Ectodermal cell (in vitro differentiated cells): ENCODE measurements at regions not wholly inside any gene's neighbourhood (a gene's known extent, or its start where the extent isn't known, plus 50 kb on each side); places are given as distances from the start of the nearest gene placed in this dataset.

Experiments used
- H3K27ac ChIP-seq: 2 replicates; pipeline ENCODE4 v1.7.0; 2013; ENCODE audit warnings: mild to moderate bottlenecking, low read depth, low read length; ENCODE audit not compliant: insufficient read depth, poor library complexity, severe bottlenecking
- H3K27me3 ChIP-seq: 2 replicates; pipeline ENCODE4 v1.7.0; 2013; ENCODE audit warnings: mild to moderate bottlenecking, low read length; ENCODE audit not compliant: insufficient read depth, control insufficient read depth, poor library complexity, severe bottlenecking
- H3K36me3 ChIP-seq: one replicate; pipeline ENCODE4 v1.7.0; 2013; ENCODE audit warnings: low read length; ENCODE audit not compliant: control insufficient read depth, insufficient read depth
- H3K4me1 ChIP-seq: one replicate; pipeline ENCODE4 v1.7.0; 2013; ENCODE audit warnings: low read length; ENCODE audit not compliant: control insufficient read depth, insufficient read depth
- H3K4me3 ChIP-seq: 2 replicates; pipeline ENCODE4 v1.7.0; 2013; ENCODE audit warnings: low read depth, low read length, control low read depth; ENCODE audit not compliant: insufficient read depth
- H3K9me3 ChIP-seq: 2 replicates; pipeline ENCODE4 v1.7.0; 2013; ENCODE audit warnings: mild to moderate bottlenecking, low read length, moderate library complexity; ENCODE audit not compliant: control insufficient read depth
- WGBS, 2 experiments: methylation state at CpG; one replicate each; pipeline ENCODE4 v1.1.7; 2013; ENCODE audit warnings: missing lambda C conversion rate in 2 of 2; 5-methylcytosine and 5-hydroxymethylcytosine counted together

- Histone ChIP-seq H3K4me1 (peaks cover 18% of the 10 kb centered on the region), H3K4me3 (no peak overlapping the region), H3K27me3 (no peaks in the 10 kb centered on the region), H3K9me3 (no peaks in the 10 kb centered on the region), H3K27ac (no peak overlapping the region), H3K36me3 (no peaks in the 10 kb centered on the region)
- WGBS, 2 experiments, result 95 to 96% methylated on average over 7 of the region's 7 CpGs
These were observed 259.9 kb downstream of the FOXD2 start for GRCh38 chr1:47697616-47698335.

- Histone ChIP-seq H3K4me1 (peaks cover 9% of the 10 kb centered on the region), H3K4me3 (no peak overlapping the region), H3K27ac (no peak overlapping the region), H3K36me3 (no peaks in the 10 kb centered on the region), H3K9me3 (no peaks in the 10 kb centered on the region), H3K27me3 (no peaks in the 10 kb centered on the region)
- WGBS, 2 experiments, result 86 to 93% methylated on average over 4 to 5 of the region's 5 CpGs
These were observed 261.8 kb downstream of the FOXD2 start for GRCh38 chr1:47699492-47700235.

GRCh38 chr1:47701283-47701682 is 263.4 kb downstream of the FOXD2 start:
- Histone ChIP-seq H3K4me1 (peaks cover 9% of the 10 kb centered on the region), H3K27me3 (peaks cover 8% of the 10 kb centered on the region), H3K36me3 (no peaks in the 10 kb centered on the region), H3K4me3 (no peak overlapping the region), H3K9me3 (no peaks in the 10 kb centered on the region), H3K27ac (no peak overlapping the region)
- 86 to 92% methylated on average over 2 of the region's 2 CpGs for WGBS, 2 experiments

- H3K27me3 ChIP-seq, result peaks cover 13% of the 10 kb centered on the region
These were observed 264.1 kb downstream of the FOXD2 start for GRCh38 chr1:47701741-47702515.

GRCh38 chr1:47703156-47703825 is 265.4 kb downstream of the FOXD2 start:
- Histone ChIP-seq H3K27ac (no peak overlapping the region), H3K4me1 (peaks cover 3% of the 10 kb centered on the region), H3K9me3 (no peaks in the 10 kb centered on the region), H3K4me3 (no peak overlapping the region), H3K36me3 (no peaks in the 10 kb centered on the region), H3K27me3 (peaks cover 27% of the 10 kb centered on the region)
- 81 to 84% methylated on average over 9 of the region's 9 CpGs for WGBS, 2 experiments

More at GRCh38 chr1:47701741-47702515, 264.1 kb downstream of the FOXD2 start:
- Histone ChIP-seq H3K36me3 (no peaks in the 10 kb centered on the region), H3K9me3 (no peaks in the 10 kb centered on the region), H3K27ac (no peak overlapping the region), H3K4me3 (no peak overlapping the region), H3K4me1 (peaks cover 3% of the 10 kb centered on the region)
- 91 to 94% methylated on average over 9 of the region's 9 CpGs for WGBS, 2 experiments

GRCh38 chr1:47703981-47704596 is 266.2 kb downstream of the FOXD2 start:
- Histone ChIP-seq H3K4me1 (peaks cover 9% of the 10 kb centered on the region), H3K36me3 (no peaks in the 10 kb centered on the region), H3K9me3 (no peaks in the 10 kb centered on the region), H3K4me3 (no peak overlapping the region), H3K27me3 (peaks cover 35% of the 10 kb centered on the region), H3K27ac (no peak overlapping the region)
- 84 to 87% methylated on average over 8 of the region's 8 CpGs for WGBS, 2 experiments

GRCh38 chr1:47705517-47706130 is 267.8 kb downstream of the FOXD2 start:
- H3K36me3 ChIP-seq, result no peaks in the 10 kb centered on the region
- WGBS, 2 experiments, result 81 to 87% methylated on average over 6 of the region's 6 CpGs
- H3K9me3 ChIP-seq, result no peaks in the 10 kb centered on the region
- peaks cover 13% of the 10 kb centered on the region for H3K4me1 ChIP-seq
- H3K27me3 ChIP-seq, result peaks cover 50% of the 10 kb centered on the region
- no peak overlapping the region for H3K4me3 ChIP-seq
- no peak overlapping the region for H3K27ac ChIP-seq

- Histone ChIP-seq H3K9me3 (no peaks in the 10 kb centered on the region), H3K27me3 (peaks cover 69% of the 10 kb centered on the region), H3K4me3 (no peak overlapping the region), H3K27ac (no peak overlapping the region), H3K4me1 (peaks cover 13% of the 10 kb centered on the region), H3K36me3 (no peaks in the 10 kb centered on the region)
- WGBS, 2 experiments, result 48 to 52% methylated on average over 6 of the region's 6 CpGs
These were observed 269.7 kb downstream of the FOXD2 start for GRCh38 chr1:47707503-47707902.

- Histone ChIP-seq H3K9me3 (no peaks in the 10 kb centered on the region), H3K27me3 (peaks cover 75% of the 10 kb centered on the region), H3K4me3 (no peak overlapping the region), H3K4me1 (peaks cover 13% of the 10 kb centered on the region), H3K27ac (no peak overlapping the region), H3K36me3 (no peaks in the 10 kb centered on the region)
- 14 to 17% methylated on average over 21 of the region's 21 CpGs for WGBS, 2 experiments
These were observed 270.2 kb downstream of the FOXD2 start for GRCh38 chr1:47708019-47708535.
